Colonic mucosa (tissue), 4 donors: ENCODE measurements at regions not wholly inside any gene's neighbourhood (a gene's known extent, or its start where the extent isn't known, plus 50 kb on each side); places are given as distances from the start of the nearest gene placed in this dataset.

Experiments used
- DNase-seq: peaks from one replicate; pipeline ENCODE4 v3.0.0-alpha.2; 2020
- H3K27ac ChIP-seq: fragments of 200-600 bp; one replicate; pipeline ENCODE4 v1.8.0; 2021
- H3K27me3 ChIP-seq: fragments of 200-600 bp; one replicate; pipeline ENCODE4 v1.8.0; 2021
- H3K36me3 ChIP-seq: fragments of 200-600 bp; one replicate; pipeline ENCODE4 v1.8.0; 2021
- H3K4me1 ChIP-seq: fragments of 200-600 bp; one replicate; pipeline ENCODE4 v1.8.0; 2021; ENCODE audit warnings: mild to moderate bottlenecking
- H3K4me3 ChIP-seq: fragments of 200-600 bp; one replicate; pipeline ENCODE4 v1.8.0; 2021
- H3K9ac ChIP-seq, 2 donors: one replicate each; pipeline ENCODE4 v1.7.0; 2013; ENCODE audit warnings: control low read depth in 2 of 2, low read depth in 2 of 2, low read length in 2 of 2
- H3K9me3 ChIP-seq: fragments of 200-600 bp; one replicate; pipeline ENCODE4 v1.8.0; 2021
- CTCF ChIP-seq: fragments of 200-600 bp; IDR thresholded peaks from one replicate; pipeline ENCODE4 v1.8.0; 2022; ENCODE audit warnings: antibody characterized with exemption, mild to moderate bottlenecking
- intact Hi-C: fragments of 100-400 bp; cut with DNase I; formaldehyde crosslinking; loops from one replicate; pipeline ENCODE4 v1.14.1; 2022
- donor health status: healthy.
- donor health status: DM: no; HTN: no; CAD: no.
- donor health status: DM: no; HTN: no; CAD: no.

GRCh38 chr12:66066137-66066928, 64.2 kb downstream of the LLPH start:
- intact Hi-C loops = no loop called here
- no peak for DNase-seq
- Histone ChIP-seq H3K27me3 (no peaks in the 10 kb centered on the region), H3K36me3 (no peaks in the 10 kb centered on the region), H3K4me3 (no peak overlapping the region), H3K9me3 (no peaks in the 10 kb centered on the region), H3K9ac (no peak overlapping the region), H3K27ac (no peak overlapping the region), H3K4me1 (no peaks in the 10 kb centered on the region)
- no peak for TF ChIP-seq CTCF

GRCh38 chr12:66065641-66066136, 64.9 kb downstream of the LLPH start:
- Histone ChIP-seq H3K4me1 (no peaks in the 10 kb centered on the region), H3K36me3 (no peaks in the 10 kb centered on the region), H3K9me3 (no peaks in the 10 kb centered on the region), H3K4me3 (no peak overlapping the region), H3K27me3 (no peaks in the 10 kb centered on the region), H3K27ac (no peak overlapping the region), H3K9ac (no peak overlapping the region)
- TF ChIP-seq CTCF = no peak
- DNase-seq = no peak
- intact Hi-C loops = no loop called here

GRCh38 chr12:66065150-66065549, 65.4 kb downstream of the LLPH start:
- H3K27ac ChIP-seq = no peak overlapping the region
- no peak overlapping the region for H3K9ac ChIP-seq
- H3K27me3 ChIP-seq = no peaks in the 10 kb centered on the region
- no peak for DNase-seq
- no peaks in the 10 kb centered on the region for H3K9me3 ChIP-seq
- no peaks in the 10 kb centered on the region for H3K36me3 ChIP-seq
- no peaks in the 10 kb centered on the region for H3K4me1 ChIP-seq
- TF ChIP-seq CTCF = no peak
- H3K4me3 ChIP-seq = no peak overlapping the region
- intact Hi-C loops = no loop called here

- Histone ChIP-seq H3K9me3 (no peaks in the 10 kb centered on the region), H3K4me1 (no peaks in the 10 kb centered on the region), H3K4me3 (no peak overlapping the region), H3K27ac (no peak overlapping the region), H3K27me3 (no peaks in the 10 kb centered on the region), H3K36me3 (no peaks in the 10 kb centered on the region), H3K9ac (no peak overlapping the region)
- no peak for TF ChIP-seq CTCF
- intact Hi-C loops = no loop called here
- DNase-seq = no peak
These were observed 66.6 kb downstream of the LLPH start for GRCh38 chr12:66063916-66064315.

GRCh38 chr12:66062290-66062625, 68.3 kb downstream of the LLPH start:
- TF ChIP-seq CTCF = no peak

More at GRCh38 chr12:66062290-66062625, 68.3 kb downstream of the LLPH start:
- no peaks in the 10 kb centered on the region for H3K27me3 ChIP-seq
- H3K36me3 ChIP-seq = no peaks in the 10 kb centered on the region
- no peak overlapping the region for H3K9ac ChIP-seq
- no peak overlapping the region for H3K4me3 ChIP-seq
- no peaks in the 10 kb centered on the region for H3K4me1 ChIP-seq
- DNase-seq = no peak
- no peaks in the 10 kb centered on the region for H3K9me3 ChIP-seq
- no peak overlapping the region for H3K27ac ChIP-seq
- intact Hi-C loops = no loop called here
